ENCODE measurements at regions not wholly inside any gene's neighbourhood (a gene's known extent, or its start where the extent isn't known, plus 50 kb on each side); places are given as distances from the start of the nearest gene placed in this dataset.

DNA sequence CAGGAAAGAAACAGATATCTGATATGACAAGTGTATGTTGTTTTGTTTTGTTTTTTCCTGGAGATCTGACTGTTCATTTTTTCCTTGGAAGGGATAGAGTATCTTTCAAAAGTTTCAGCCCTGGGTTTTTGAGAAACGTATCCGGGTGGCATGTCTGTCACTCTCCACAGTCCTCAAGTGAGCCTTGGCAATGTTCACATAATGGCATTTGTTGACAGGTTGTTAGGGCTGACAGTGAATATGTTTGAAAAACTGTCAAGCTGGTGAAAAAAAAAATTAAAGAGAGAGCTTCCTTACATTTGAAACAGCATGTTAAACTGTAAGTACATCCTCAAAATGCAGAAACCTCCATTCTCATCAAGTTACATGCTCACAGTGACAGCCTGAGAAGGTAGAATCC lies 113.0 kb upstream of the DYNLRB2 start:
- no peak overlapping the region for H3K4me3 ChIP-seq (ENCODE audit: low read depth, low read length)

DNA sequence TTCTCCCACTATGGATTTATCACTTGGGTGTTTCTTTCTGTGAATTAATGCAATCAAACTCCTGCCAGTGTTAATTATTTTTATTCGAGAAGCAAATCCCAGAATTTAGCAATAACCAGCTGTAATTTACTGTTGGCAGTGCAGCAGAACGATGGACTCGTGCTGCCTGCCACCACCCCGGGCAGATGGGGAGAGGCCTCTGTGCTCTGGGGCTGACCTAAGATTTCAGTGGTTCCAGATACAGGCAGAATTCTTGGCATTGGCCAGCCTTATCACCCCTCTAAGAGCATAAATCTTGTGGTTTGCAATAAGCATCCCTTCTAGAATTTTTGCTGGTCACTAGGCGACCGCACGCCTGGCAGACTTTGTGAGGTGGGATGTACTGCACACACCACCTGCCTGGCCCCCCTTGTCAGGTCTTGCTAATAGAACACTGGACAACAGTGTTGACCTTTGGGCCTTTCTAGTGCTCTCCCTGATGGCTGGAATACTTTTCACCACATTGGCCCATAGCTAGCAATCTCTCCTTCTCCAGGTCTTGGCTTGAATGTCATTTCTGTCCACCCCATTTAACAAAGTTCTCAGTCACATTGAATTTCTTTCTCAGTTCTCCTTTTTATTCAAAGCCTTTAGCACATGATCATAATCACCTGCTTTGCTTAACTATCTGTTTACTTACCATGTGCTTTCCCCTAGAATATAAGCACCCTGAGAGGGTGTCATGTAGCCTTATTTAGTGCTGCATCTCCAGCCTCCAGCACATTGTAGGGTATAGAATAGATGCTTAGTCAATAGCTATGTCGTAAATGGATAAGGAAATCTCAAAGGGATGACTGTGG lies 122.1 kb upstream of the DYNLRB2 start:
- H3K4me3 ChIP-seq (ENCODE audit: low read depth, low read length), result no peak overlapping the region

DNA sequence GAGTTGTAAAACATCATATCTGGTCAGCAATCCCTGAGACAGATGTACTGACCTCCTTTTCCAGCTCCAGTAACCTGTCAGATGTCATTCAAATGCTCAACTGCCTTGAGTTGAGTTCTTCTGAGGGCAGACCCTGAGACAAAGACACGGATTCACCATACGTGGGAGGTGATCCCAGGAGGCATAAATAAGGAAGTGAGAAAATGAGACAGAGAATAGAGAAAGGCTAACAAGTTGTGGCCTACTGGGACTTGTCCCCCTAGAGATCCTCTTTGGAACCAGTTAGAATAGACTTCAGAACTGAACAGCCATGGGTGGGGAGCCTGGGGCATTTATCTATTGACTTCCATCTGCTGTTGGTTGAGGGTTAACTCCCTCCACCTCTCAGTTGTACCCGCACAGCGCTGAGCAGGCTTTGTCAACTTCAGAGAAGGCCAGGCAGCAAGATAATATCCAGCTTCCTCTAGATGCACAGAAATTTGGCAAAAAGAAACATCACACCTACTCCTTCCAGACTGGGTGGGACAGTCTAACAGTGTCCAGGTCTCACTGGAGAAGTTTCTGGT lies 123.0 kb upstream of the DYNLRB2 start:
- H3K4me3 ChIP-seq (ENCODE audit: low read depth, low read length), result no peak overlapping the region

DNA sequence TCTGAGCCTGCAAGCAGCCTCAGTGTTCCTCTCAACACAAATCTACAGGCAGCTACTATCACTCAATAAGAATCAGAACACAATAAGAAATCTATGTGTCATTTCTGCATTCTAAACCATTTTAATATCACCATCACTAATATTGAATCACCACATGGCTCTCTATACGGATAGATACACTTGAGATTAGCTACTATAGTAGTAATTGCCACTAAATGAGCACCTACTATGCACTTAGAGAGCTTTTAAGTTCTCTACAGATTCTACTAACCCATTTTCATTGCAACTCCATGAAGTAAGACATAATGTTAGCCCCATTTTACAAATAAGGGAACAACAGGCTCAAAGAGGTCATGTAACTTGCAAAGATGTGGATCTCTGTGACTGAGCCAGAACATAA lies 132.8 kb upstream of the DYNLRB2 start:
- H3K4me3 ChIP-seq (ENCODE audit: low read depth, low read length), result no peak overlapping the region

DNA sequence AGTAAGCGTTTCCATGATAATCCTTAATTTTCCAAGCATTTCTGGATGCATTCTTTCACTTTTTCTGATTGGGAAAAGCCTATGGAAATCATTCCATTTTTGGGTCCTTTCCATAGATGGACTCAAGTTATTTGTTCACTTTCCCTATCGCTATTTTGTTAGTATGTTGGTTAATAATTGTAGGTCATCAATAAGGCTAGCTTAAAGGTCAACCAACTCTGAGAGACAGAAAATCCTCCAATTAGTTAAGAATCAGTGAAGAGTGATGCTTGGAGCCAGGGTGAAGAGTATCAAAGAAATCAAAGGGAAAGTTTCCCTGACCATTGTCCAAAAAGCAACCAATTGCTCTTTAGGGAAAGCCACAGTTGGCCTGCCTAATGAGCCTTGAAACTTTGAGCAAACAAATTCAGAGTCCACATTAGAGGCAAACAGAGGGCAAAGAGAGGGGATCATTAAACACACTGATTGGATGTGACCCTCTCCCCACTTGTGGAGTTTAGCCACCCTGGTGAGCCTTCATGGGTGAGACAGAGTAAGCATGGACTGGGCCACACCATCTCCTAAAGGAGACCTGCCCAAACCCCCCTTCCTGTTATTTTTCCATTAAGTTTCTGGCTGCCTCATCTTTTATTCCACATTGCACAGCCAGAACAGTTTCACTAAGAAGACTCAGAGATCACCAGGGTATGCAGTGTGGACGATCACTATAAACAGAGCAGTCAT lies 133.4 kb upstream of the DYNLRB2 start:
- no peak overlapping the region for H3K4me3 ChIP-seq (ENCODE audit: low read depth, low read length)

DNA sequence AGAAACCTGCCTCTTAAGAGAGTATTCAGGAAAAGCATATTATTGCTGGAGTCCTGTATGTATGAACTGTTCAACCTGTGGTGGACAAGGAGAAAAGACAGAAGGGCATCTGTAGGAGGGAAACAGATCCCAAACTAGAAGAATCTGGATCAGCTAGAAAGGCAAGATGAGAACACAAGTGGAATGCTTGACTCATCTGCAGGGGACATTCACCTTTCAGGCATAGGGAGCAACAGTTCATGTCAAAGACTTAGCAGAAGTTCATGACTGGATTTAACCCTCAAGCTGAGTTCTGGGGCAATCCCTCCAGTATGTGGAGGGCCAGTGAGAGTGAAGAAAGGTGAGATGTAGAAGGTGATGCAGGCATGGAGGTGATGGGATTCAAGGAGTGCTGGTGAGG lies 135.9 kb upstream of the DYNLRB2 start:
- no peak overlapping the region for H3K4me3 ChIP-seq (ENCODE audit: low read depth, low read length)

DNA sequence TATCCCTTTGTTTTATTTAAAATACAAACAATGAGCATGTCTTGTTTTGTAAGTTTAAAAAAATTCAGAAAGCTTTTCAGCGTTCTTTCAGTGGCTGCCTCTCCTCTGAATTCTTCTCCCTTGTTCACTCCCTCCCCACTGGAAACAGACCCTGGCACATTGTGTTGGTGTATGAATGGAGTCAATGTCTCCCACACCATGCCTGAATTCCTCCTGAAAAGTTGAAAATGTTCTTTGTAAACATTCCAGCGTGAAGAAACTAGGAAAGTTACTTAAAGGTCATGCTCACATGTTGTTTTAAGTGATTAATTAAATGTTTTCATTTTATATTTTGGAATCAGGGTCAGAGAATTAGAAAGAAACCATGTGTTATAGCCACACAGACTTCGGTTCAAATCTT lies 136.9 kb upstream of the DYNLRB2 start:
- H3K4me3 ChIP-seq (ENCODE audit: low read depth, low read length), result no peak overlapping the region

DNA sequence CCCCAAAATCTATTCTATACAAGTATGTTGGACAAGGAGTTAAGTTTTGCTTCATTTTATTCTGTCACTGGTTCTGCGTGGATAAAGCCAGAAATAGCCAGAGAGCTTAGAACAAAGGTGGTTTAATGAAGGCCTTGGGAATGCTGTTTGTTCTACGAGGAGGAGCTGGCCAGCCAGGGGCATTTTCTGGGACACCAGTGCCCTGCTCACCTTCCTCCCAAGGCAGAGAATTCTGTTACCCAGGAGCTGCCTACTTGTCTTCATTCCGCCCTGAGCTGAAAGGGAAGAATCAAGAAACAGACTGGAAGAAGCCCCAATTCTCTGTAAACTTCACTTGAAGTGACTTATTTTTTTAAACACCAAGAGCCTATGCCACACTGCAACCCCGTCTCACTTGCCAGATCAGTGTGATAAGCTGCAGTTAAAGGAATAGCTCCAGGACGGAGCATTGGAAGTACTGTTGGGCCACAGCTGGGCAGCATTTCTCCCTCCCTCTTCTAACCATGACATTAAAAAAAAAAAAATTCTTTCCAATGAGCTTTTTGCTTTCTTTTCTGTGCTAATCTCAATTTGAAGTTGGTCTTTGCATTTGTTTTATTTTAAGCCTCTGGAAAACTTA lies 149.8 kb upstream of the DYNLRB2 start:
- H3K4me3 ChIP-seq (ENCODE audit: low read depth, low read length), result no peak overlapping the region

DNA sequence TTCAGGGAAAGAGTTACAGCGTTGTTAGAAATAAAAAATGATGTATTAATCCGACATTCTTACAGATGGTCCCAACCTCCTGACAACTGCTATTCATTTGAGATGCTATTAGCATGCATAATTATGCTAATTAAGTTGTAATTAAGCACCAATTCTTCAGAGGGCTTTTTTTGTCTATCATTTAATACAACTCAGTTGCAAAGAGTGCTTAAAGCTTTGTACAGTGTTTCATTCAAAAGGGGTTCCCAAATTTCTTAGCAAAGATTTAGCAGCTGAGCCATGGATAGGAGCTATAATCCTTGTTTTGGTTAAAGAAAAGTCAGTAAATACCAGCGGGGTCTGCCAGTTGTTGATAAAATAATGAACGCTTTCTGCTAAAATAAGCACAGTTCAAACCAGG lies 150.7 kb upstream of the DYNLRB2 start:
- H3K4me3 ChIP-seq (ENCODE audit: low read depth, low read length), result no peak overlapping the region

DNA sequence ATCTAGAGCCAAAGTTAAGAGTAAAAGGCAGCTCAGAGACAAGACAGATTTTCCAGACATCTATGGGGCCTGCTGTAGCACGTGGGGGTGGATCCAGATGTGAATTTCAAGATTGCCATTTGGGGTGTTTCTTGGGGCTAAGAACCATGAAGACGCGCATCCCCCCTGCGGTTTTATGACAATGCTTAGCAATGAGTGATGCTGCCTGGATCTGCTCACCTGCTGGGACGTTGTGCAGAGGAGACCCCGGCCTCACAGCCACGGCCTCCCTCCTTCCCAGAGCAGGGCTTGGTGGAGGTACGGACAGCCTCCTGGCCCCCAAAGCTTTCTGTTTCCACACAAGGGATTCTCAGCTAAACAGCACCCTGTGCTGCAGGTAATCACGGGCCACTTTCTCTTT lies 151.5 kb upstream of the DYNLRB2 start:
- H3K4me3 ChIP-seq (ENCODE audit: low read depth, low read length), result no peak overlapping the region

DNA sequence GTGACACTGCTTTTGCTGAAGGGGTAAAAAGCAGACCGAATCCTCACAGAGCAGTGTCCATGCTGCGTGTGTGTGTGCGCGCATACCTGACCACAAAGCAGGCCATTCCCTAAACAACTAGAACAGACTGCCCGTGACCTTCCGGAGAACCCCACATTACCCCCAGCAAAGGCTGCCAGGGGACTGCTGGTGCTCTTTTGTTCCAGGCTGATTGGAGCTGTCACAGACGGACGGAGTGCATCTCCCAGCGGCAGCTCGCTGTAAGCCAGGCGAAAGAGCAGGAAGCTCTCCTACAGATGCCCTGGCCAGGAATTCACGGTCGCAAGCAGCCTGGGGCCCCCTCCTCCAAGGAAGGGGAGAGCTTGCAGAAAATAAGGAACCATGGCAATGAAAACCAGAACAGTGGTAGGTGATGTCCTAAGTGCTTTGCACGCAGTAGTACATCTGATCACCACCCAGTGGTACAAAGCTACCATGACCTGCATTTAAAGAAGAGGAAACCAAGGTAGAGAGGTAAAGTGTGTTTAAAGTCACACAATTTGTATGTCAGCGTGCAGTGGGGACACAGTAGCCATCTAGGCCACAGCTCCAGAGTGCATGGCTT lies 153.4 kb upstream of the DYNLRB2 start:
- H3K4me3 ChIP-seq (ENCODE audit: low read depth, low read length), result no peak overlapping the region

DNA sequence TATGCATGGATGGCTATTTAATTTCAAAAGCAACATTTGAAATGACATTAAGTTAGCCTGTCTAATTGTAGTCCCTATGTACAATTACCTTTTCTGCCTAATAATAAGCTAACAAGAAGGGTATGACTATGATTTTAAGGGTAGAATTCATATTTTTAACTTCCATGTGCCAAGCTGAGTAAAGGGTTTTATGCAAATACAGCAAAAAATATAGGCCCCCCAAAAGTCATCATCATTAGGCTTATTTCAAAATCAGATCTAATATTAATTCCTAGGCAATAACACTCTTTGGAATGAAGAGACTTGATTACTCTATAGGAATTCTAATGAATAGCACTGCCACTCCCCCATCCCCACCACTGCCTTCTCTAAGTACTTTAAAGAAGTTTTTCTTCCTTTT lies 155.9 kb upstream of the DYNLRB2 start:
- H3K4me3 ChIP-seq (ENCODE audit: low read depth, low read length), result no peak overlapping the region

DNA sequence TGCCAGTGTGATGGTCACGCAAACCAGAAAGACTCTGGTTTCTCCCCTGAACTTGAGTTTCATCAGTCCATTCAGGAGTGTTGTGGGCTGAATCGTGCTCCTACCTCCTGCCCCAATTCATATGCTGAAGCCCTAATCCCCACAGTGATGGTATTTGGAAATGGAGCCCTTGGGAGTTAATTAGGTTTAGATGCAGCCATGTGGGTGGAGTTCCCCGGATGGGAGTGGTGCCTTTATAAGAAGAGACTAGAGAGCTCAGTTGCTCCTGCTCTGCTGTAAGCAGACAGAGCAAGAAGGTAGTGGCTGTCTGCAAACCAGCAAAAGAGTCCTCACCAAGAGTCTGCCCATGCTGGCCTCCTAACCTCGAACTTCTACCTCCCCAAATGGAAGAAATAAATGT lies 160.3 kb upstream of the DYNLRB2 start:
- H3K4me3 ChIP-seq (ENCODE audit: low read depth, low read length), result no peak overlapping the region

DNA sequence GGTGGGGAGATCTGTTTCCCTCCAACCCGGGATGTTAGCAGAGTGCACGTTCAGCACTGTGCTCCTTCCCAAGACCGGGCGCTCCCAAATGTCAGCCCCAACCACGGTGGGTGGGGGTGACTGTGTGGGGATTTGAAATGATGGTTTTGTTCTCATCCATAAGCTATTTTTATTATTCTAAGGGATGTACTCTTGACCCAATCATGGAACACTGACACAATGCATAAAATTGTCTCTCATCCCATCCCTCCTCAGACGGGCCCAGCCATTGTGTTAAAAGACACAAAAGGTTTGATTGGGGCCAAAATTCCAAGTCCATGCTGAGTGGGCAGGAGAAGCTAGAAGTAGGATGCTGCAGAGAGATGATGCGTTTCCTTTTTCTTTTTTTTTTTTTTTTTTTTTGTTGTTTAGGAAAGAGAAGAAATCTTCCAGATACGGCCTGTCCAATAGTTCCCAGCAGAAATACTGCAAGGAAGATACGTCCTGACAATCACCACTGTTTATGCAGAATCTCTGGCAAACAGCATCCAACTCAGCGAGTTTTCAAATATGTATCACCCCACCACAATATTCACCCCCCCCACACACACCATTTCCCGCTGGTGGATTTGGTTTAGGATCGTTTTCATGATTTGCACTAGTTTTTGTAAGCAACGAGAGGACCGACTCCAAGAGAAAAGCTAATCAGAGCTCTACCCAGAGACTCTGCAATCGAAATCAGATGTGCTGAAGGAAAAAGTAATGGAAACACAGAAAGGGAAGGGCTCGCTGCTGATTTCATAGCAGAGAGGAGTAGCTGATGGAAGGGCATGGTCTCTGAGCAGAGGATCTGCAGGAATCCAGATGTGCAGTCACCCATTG lies 163.5 kb upstream of the DYNLRB2 start:
- H3K4me3 ChIP-seq (ENCODE audit: low read depth, low read length), result no peak overlapping the region

DNA sequence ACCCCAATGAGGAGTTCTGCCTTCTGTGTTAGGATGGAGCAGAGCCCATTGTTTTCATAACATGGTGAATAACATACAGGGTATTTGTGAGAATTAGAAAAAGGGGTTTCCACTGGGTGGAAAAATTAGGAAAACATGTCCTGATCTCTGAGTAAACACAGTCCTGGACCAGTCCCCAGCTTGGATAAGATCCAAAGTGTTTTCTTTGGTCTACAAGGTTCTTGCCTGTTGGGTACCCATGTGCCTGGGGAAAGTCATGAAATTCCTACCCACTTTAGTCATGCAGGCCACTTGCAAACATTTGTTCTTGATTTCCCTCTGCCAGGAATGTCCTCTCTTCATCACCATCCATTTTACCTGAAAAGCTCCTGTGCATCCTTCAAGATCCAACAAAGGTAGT lies 164.8 kb upstream of the DYNLRB2 start:
- no peak overlapping the region for H3K4me3 ChIP-seq (ENCODE audit: low read depth, low read length)

DNA sequence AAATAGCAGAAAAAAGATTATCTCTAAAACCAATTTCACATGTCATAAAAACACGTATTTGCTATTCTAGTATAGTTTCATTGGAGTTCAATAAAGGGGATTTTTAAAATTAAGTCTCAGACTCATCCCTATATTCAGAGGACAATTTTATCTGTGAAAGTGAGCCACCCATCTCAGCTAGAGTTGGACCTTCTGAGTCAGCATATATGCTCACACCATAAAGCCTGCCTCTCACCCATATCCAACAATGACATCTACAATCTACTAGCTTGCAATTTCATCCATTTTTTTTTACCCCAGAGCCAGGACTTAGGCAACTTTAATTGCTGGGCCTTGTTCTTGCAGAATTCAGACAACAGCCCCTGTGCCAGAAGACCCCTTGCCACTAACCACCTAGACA lies 165.3 kb upstream of the DYNLRB2 start:
- no peak overlapping the region for H3K4me3 ChIP-seq (ENCODE audit: low read depth, low read length)

DNA sequence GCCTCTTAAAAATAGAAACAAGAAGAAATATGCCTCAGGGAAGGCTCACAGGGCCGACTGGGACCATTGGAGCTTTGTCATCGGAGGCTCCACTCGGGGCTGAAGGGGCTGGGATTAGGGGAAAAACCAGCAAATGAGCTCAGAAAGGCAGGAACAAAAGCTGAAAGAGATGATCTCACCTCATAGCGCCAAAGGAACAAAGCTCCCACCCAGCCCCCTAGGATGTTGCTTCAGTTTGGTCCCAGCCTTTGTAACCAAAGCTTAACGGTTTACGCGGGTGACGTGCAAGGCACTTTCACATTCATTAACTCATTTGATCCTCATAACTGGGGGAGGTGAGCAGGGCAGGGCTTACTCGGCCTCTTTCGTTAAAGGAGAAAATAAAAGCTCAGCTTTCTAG lies 168.5 kb upstream of the DYNLRB2 start:
- no peak overlapping the region for H3K4me3 ChIP-seq (ENCODE audit: low read depth, low read length)

DNA sequence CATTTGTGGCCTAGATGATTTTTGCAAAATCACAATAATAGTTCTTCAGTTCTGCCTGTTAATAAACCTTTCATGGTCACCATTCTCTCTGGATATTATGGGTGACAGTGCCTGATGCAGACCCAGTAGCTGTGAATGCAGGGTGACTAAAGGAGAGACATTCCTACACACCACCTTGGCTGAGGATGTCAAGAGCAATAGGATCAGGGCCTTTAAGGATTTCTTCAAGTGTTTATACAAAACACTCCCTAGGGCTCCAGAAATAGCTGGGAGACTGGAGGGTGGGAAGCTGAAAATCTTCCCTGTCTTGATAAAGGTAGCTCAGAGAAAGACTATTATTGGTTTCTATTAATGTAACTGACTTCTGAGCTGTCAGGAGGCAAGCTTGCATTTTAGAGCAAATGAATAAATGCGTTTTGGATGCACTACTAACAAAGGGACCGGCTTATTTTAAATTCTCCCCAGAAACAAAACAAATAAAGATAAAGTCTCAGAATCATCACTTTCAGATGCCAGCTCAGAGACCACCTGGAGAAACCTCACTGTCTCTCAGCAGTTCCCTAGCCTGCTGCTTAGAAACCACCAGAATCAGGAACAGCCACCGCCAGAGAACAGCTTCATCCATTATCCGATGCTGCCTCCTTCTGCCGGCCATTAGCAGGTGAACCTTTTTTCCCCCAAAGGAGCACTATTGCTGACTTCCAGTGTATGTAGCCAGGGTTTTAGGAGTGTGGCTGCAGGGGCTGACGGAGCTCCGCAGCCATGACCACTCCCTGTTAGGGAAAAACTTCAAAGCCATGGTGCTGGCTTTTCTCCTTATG lies 171.4 kb upstream of the DYNLRB2 start:
- H3K4me3 ChIP-seq (ENCODE audit: low read depth, low read length), result no peak overlapping the region

DNA sequence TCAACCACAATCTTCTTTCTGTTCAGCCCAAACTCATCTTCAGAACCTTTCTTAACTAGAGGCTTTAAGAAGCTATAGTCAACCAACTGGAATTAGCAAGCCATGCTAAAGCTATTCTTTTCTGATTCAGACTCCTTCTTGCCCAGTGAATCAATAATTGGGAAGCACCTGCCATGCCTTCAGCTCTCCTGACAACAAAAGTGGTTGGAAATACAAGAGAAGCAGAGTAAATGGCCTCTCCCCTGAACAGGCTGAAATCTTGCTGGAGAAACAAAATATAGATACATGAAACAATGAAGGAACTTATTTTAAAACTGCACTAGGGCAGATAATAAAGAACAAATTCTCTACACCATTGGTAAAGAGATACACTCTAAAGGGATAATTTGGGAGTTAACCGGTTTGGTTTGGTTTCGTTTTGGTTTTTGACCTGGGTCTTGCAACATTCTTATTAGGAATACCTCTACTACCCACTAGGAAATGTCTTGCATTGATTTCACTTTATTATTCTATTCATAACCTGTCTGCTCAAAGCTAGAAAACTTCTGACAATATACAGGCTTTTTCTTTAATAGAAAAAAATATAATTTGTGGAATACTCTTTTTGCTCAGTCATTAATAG lies 173.6 kb upstream of the DYNLRB2 start:
- no peak overlapping the region for H3K4me3 ChIP-seq (ENCODE audit: low read depth, low read length)
